H9 (cell line): ENCODE measurements at regions not wholly inside any gene's neighbourhood (a gene's known extent, or its start where the extent isn't known, plus 50 kb on each side); places are given as distances from the start of the nearest gene placed in this dataset.

Experiments used
- DNase-seq: peaks from one replicate; pipeline ENCODE4 v3.0.0-alpha.2; 2017
- H2AFZ ChIP-seq: one replicate; pipeline ENCODE4 v1.6.1; 2013; ENCODE audit warnings: mild to moderate bottlenecking, low read length, control low read depth, moderate library complexity
- H2AK5ac ChIP-seq: 2 replicates; pipeline ENCODE4 v1.6.1; 2013; ENCODE audit warnings: low read length, control low read depth, mixed read lengths; ENCODE audit not compliant: insufficient read length
- H2BK120ac ChIP-seq: one replicate; pipeline ENCODE4 v1.6.1; 2013; ENCODE audit warnings: low read depth, mild to moderate bottlenecking, low read length, control low read depth, inconsistent platforms; ENCODE audit not compliant: poor library complexity, severe bottlenecking
- H2BK12ac ChIP-seq: 2 replicates; pipeline ENCODE4 v1.6.1; 2013; ENCODE audit warnings: low read length, control low read depth, mixed read lengths, low read depth; ENCODE audit not compliant: insufficient read length
- H2BK15ac ChIP-seq: 2 replicates; pipeline ENCODE4 v1.6.1; 2013; ENCODE audit warnings: low read depth, low read length, control low read depth
- H2BK20ac ChIP-seq: one replicate; pipeline ENCODE4 v1.6.1; 2013; ENCODE audit warnings: low read depth, mild to moderate bottlenecking, low read length, control low read depth, inconsistent platforms; ENCODE audit not compliant: poor library complexity, severe bottlenecking
- H2BK5ac ChIP-seq: 2 replicates; pipeline ENCODE4 v1.6.1; 2013; ENCODE audit warnings: low read length, control low read depth, mixed read lengths; ENCODE audit not compliant: insufficient read length
- H3K14ac ChIP-seq: 2 replicates; pipeline ENCODE4 v1.6.1; 2013; ENCODE audit warnings: low read length, control low read depth; ENCODE audit not compliant: insufficient read depth
- H3K18ac ChIP-seq: 2 replicates; pipeline ENCODE4 v1.6.1; 2013; ENCODE audit warnings: low read depth, mild to moderate bottlenecking, mixed read lengths, low read length, control low read depth; ENCODE audit not compliant: insufficient read length
- H3K23ac ChIP-seq: 2 replicates; pipeline ENCODE4 v1.6.1; 2013; ENCODE audit warnings: low read length, control low read depth, mixed read lengths, low read depth; ENCODE audit not compliant: insufficient read length
- H3K23me2 ChIP-seq: 2 replicates; pipeline ENCODE4 v1.6.1; 2013; ENCODE audit warnings: low read depth, mild to moderate bottlenecking, mixed read lengths, low read length, control low read depth; ENCODE audit not compliant: insufficient read length, poor library complexity, severe bottlenecking
- H3K27ac ChIP-seq: 2 replicates; pipeline ENCODE4 v1.5.1; 2013; ENCODE audit warnings: low read length, control low read depth, mixed read lengths, low read depth; ENCODE audit not compliant: insufficient read length
- H3K27me3 ChIP-seq: 2 replicates; pipeline ENCODE4 v1.6.1; 2013; ENCODE audit warnings: low read length, control low read depth, inconsistent platforms; ENCODE audit not compliant: insufficient read depth
- H3K4ac ChIP-seq: 2 replicates; pipeline ENCODE4 v1.6.1; 2013; ENCODE audit warnings: low read depth, mild to moderate bottlenecking, control low read depth, inconsistent platforms, low read length, moderate library complexity
- H3K4me1 ChIP-seq: 2 replicates; pipeline ENCODE4 v1.6.1; 2013; ENCODE audit warnings: low read length, control low read depth, inconsistent platforms; ENCODE audit not compliant: insufficient read depth
- H3K4me2 ChIP-seq: 2 replicates; pipeline ENCODE4 v1.6.1; 2013; ENCODE audit warnings: low read length, control low read depth, mixed read lengths; ENCODE audit not compliant: insufficient read length, insufficient read depth
- H3K56ac ChIP-seq: 2 replicates; pipeline ENCODE4 v1.6.1; 2013; ENCODE audit warnings: low read depth, mild to moderate bottlenecking, mixed read lengths, low read length, control low read depth; ENCODE audit not compliant: insufficient read length
- H3K79me1 ChIP-seq: 2 replicates; pipeline ENCODE4 v1.6.1; 2013; ENCODE audit warnings: low read depth, mild to moderate bottlenecking, moderate library complexity, low read length, control low read depth, inconsistent platforms; ENCODE audit not compliant: insufficient read depth, poor library complexity, severe bottlenecking
- H3K79me2 ChIP-seq: 2 replicates; pipeline ENCODE4 v1.6.1; 2013; ENCODE audit warnings: low read length, control low read depth, inconsistent platforms; ENCODE audit not compliant: insufficient read depth
- H3K9ac ChIP-seq: 2 replicates; pipeline ENCODE4 v1.6.1; 2013; ENCODE audit warnings: low read length, control low read depth, mixed read lengths; ENCODE audit not compliant: insufficient read length; ENCODE audit errors: extremely low read depth
- H3K9me3 ChIP-seq: one replicate; pipeline ENCODE4 v1.6.1; 2013; ENCODE audit warnings: low read depth, low read length, inconsistent platforms; ENCODE audit not compliant: control insufficient read depth
- H3T11ph ChIP-seq: one replicate; pipeline ENCODE4 v1.6.1; 2013; ENCODE audit warnings: mild to moderate bottlenecking, low read length, control low read depth, inconsistent platforms
- H4K20me1 ChIP-seq: one replicate; pipeline ENCODE4 v1.6.1; 2013; ENCODE audit not compliant: control insufficient read depth, insufficient read length, insufficient read depth
- H4K5ac ChIP-seq: 2 replicates; pipeline ENCODE4 v1.6.1; 2013; ENCODE audit warnings: low read depth, mild to moderate bottlenecking, mixed read lengths, low read length, control low read depth; ENCODE audit not compliant: insufficient read length
- H4K8ac ChIP-seq: replicated peaks from 2 replicates; pipeline ENCODE4 v1.6.1; 2013; ENCODE audit warnings: low read length, control low read depth, mixed read lengths, low read depth; ENCODE audit not compliant: insufficient read length
- H4K91ac ChIP-seq: 2 replicates; pipeline ENCODE4 v1.6.1; 2013; ENCODE audit warnings: low read depth, mild to moderate bottlenecking, moderate library complexity, mixed read lengths, low read length, control low read depth; ENCODE audit not compliant: insufficient read length
- H3K27ac Mint-ChIP-seq, 3 experiments: 2 replicates in 2 of 3; 3 replicates in 1 of 3; pipeline ENCODE4 v1.8.0; 2020 to 2021; ENCODE audit warnings: mixed read lengths in 3 of 3, mild to moderate bottlenecking in 1 of 3, moderate library complexity in 1 of 3
- H3K27me3 Mint-ChIP-seq: 2 replicates; pipeline ENCODE4 v1.8.0; 2021; ENCODE audit warnings: low read depth, mild to moderate bottlenecking, moderate library complexity, mixed read lengths
- H3K36me3 Mint-ChIP-seq, 3 experiments: 2 replicates in 2 of 3; 3 replicates in 1 of 3; pipeline ENCODE4 v1.8.0; 2020 to 2021; ENCODE audit warnings: low read depth in 3 of 3, mixed read lengths in 3 of 3; ENCODE audit not compliant: insufficient read depth in 1 of 3
- H3K4me1 Mint-ChIP-seq, 2 experiments: 2 replicates each; pipeline ENCODE4 v1.8.0; 2020; ENCODE audit warnings: mixed read lengths in 2 of 2
- H3K4me3 Mint-ChIP-seq, 2 experiments: 2 replicates in 1 of 2; 3 replicates in 1 of 2; pipeline ENCODE4 v1.8.0; 2020 to 2021; ENCODE audit warnings: mild to moderate bottlenecking in 2 of 2, mixed read lengths in 2 of 2, moderate library complexity in 1 of 2
- H3K9me3 Mint-ChIP-seq, 2 experiments: 2 replicates in 1 of 2; 3 replicates in 1 of 2; pipeline ENCODE4 v1.8.0; 2020; ENCODE audit warnings: mild to moderate bottlenecking in 2 of 2, mixed read lengths in 2 of 2, moderate library complexity in 1 of 2
- CTCF ChIP-seq: fragments of 200-600 bp; sonication (generic); conservative IDR thresholded peaks from 3 replicates; pipeline ENCODE4 v1.8.0; 2021; ENCODE audit warnings: antibody characterized with exemption, mild to moderate bottlenecking
- WGBS: extraction: QIAGEN DNeasy Blood & Tissue Kit; methylation state at CpG from one replicate; pipeline ENCODE4 v1.1.7; 2013; ENCODE audit warnings: missing lambda C conversion rate, low lambda C conversion rate, mixed read lengths; ENCODE audit not compliant: insufficient read length; ENCODE audit errors: extremely low coverage; 5-methylcytosine and 5-hydroxymethylcytosine counted together

GRCh38 chr6:11378639-11379038 lies 146.2 kb upstream of the NEDD9 start:
- H3T11ph ChIP-seq: no peak overlapping the region
- H3K56ac ChIP-seq: no peak overlapping the region
- DNase-seq: no peak
- no peak overlapping the region for H3K9ac ChIP-seq
- H3K9me3 ChIP-seq: no peaks in the 10 kb centered on the region
- no CpG with 5 or more reads among the region's 4 CpGs for WGBS
- Mint-ChIP-seq H3K4me3 (no peak overlapping the region), H3K27ac (no peak overlapping the region), H3K27me3 (no peaks in the 10 kb centered on the region), H3K9me3 (peaks cover 12 to 15% of the 10 kb centered on the region in 2 experiments; a peak in 3 of 5 replicates), H3K36me3 (peaks cover 2 to 20% (median 11%) of the 10 kb centered on the region in 3 experiments; a peak in 6 of 7 replicates), H3K4me1 (peaks cover 3 to 8% of the 10 kb centered on the region in 2 experiments; a peak in 3 of 4 replicates)
- H2AK5ac ChIP-seq: no peak overlapping the region
- H3K79me2 ChIP-seq: no peaks in the 10 kb centered on the region
- no peak overlapping the region for H3K4ac ChIP-seq
- no peak overlapping the region for H2BK15ac ChIP-seq
- no peak overlapping the region for H2BK5ac ChIP-seq
- H3K4me1 ChIP-seq: no peaks in the 10 kb centered on the region
- H3K79me1 ChIP-seq: no peaks in the 10 kb centered on the region
- no peaks in the 10 kb centered on the region for H4K20me1 ChIP-seq
- H3K23me2 ChIP-seq: no peaks in the 10 kb centered on the region
- no peak overlapping the region for H2BK12ac ChIP-seq
- no peak overlapping the region for H3K14ac ChIP-seq
- no peak for TF ChIP-seq CTCF
- no peak overlapping the region for H2BK20ac ChIP-seq
- no peak overlapping the region for H3K4me2 ChIP-seq
- no peak overlapping the region for H3K18ac ChIP-seq
- no peak overlapping the region for H4K5ac ChIP-seq
- H4K8ac ChIP-seq: no peak overlapping the region
- H2BK120ac ChIP-seq: no peak overlapping the region
- H3K23ac ChIP-seq: no peak overlapping the region
- no peak overlapping the region for H4K91ac ChIP-seq
- no peak overlapping the region for H2AFZ ChIP-seq
- no peaks in the 10 kb centered on the region for H3K27me3 ChIP-seq
- H3K27ac ChIP-seq: no peak overlapping the region
